ENCODE measurements at regions not wholly inside any gene's neighbourhood (a gene's known extent, or its start where the extent isn't known, plus 50 kb on each side); places are given as distances from the start of the nearest gene placed in this dataset.

- no peak overlapping the region for H3K4me3 ChIP-seq (ENCODE audit: low read depth in 2 of 2, low read length in 1 of 2)
- H3K9me3 ChIP-seq, result no peaks in the 10 kb centered on the region
- no peak for DNase-seq
- 98% methylated on average over 3 of the region's 3 CpGs for WGBS (ENCODE audit: low lambda C conversion rate)
- H3K9me2 ChIP-seq, result no peaks in the 10 kb centered on the region
- ChIA-PET POLR2A (no interaction called here), CTCF (no interaction called here)
- H3K27me3 ChIP-seq (ENCODE audit: insufficient read depth), result no peaks in the 10 kb centered on the region
- TF ChIP-seq CHD2 (IDR thresholded peaks at IDR 0.05; ENCODE audit: low read length, partially characterized antibody) (no peak), JUND (IDR thresholded peaks at IDR 0.05) (no peak), MAX (IDR thresholded peaks at IDR 0.05; ENCODE audit: low read depth) (no peak), NRF1 (IDR thresholded peaks at IDR 0.05; ENCODE audit: low read depth, low read length) (no peak), MXI1 (IDR thresholded peaks at IDR 0.05; ENCODE audit: low read depth, low read length) (no peak), SIN3A (IDR thresholded peaks at IDR 0.05; ENCODE audit: borderline replicate concordance, low read depth, low read length) (no peak), GATA2 (CRISPR knock-in tag; IDR thresholded peaks at IDR 0.05) (no peak), CTCF (IDR thresholded peaks at IDR 0.05) (no peak), PBX3 (IDR thresholded peaks at IDR 0.05) (no peak), POLR2AphosphoS5 (IDR thresholded peaks at IDR 0.05; ENCODE audit: low read depth, low read length) (no peak), TEAD4 (IDR thresholded peaks at IDR 0.05; ENCODE audit: borderline replicate concordance, insufficient read depth) (no peak), RCOR1 (IDR thresholded peaks at IDR 0.05; ENCODE audit: low read length) (no peak), RFX5 (IDR thresholded peaks at IDR 0.05; ENCODE audit: low read length) (no peak), IRF3 (IDR thresholded peaks at IDR 0.05; ENCODE audit: low read depth, low read length) (no peak)
- no peaks in the 10 kb centered on the region; a peak in 1 of 4 replicates for H3K4me1 ChIP-seq (ENCODE audit: control insufficient read depth in 1 of 2, insufficient read depth in 2 of 2, low read depth in 1 of 2, low read length in 1 of 2)
- H2AFZ ChIP-seq (ENCODE audit: low read depth), result no peak overlapping the region
- H3K36me3 ChIP-seq (replicated peaks in 1 of 2; ENCODE audit: control insufficient read depth in 1 of 2, insufficient read depth in 2 of 2, low read length in 1 of 2), result no peaks in the 10 kb centered on the region
- H3F3A ChIP-seq (replicated peaks; ENCODE audit: insufficient read depth), result no peaks in the 10 kb centered on the region
- H3K9ac ChIP-seq, result no peak overlapping the region
- no peaks in the 10 kb centered on the region for H3K79me2 ChIP-seq (ENCODE audit: insufficient read depth)
- no peaks in the 10 kb centered on the region for H4K20me1 ChIP-seq (ENCODE audit: insufficient read depth)
- H3K27ac ChIP-seq (ENCODE audit: low read depth in 2 of 2, low read length in 1 of 2), result no peak overlapping the region
- H3K4me2 ChIP-seq, result no peak overlapping the region
These were observed 123.7 kb downstream of the TOMM20 start for GRCh38 chr1:235004840-235005391.

GRCh38 chr1:235004276-235004675 is 124.4 kb downstream of the TOMM20 start:
- ChIA-PET POLR2A (no interaction called here), CTCF (no interaction called here)
- Histone ChIP-seq H3K4me3 (ENCODE audit: low read depth in 2 of 2, low read length in 1 of 2) (no peak overlapping the region), H3K9me2 (no peaks in the 10 kb centered on the region), H3K36me3 (replicated peaks in 1 of 2; ENCODE audit: control insufficient read depth in 1 of 2, insufficient read depth in 2 of 2, low read length in 1 of 2) (no peaks in the 10 kb centered on the region), H3K27me3 (ENCODE audit: insufficient read depth) (no peaks in the 10 kb centered on the region), H3K4me2 (no peak overlapping the region), H4K20me1 (ENCODE audit: insufficient read depth) (no peaks in the 10 kb centered on the region), H3K27ac (ENCODE audit: low read depth in 2 of 2, low read length in 1 of 2) (no peak overlapping the region), H2AFZ (ENCODE audit: low read depth) (no peak overlapping the region), H3K79me2 (ENCODE audit: insufficient read depth) (no peaks in the 10 kb centered on the region), H3F3A (replicated peaks; ENCODE audit: insufficient read depth) (no peaks in the 10 kb centered on the region), H3K9me3 (no peaks in the 10 kb centered on the region), H3K4me1 (ENCODE audit: control insufficient read depth in 1 of 2, insufficient read depth in 2 of 2, low read depth in 1 of 2, low read length in 1 of 2) (no peaks in the 10 kb centered on the region; a peak in 1 of 4 replicates), H3K9ac (no peak overlapping the region)
- 97% methylated on average over 2 of the region's 2 CpGs for WGBS (ENCODE audit: low lambda C conversion rate)
- TF ChIP-seq SMC3 (IDR thresholded peaks at IDR 0.05; ENCODE audit: low read depth, low read length) (no peak), POLR2AphosphoS5 (IDR thresholded peaks at IDR 0.05; ENCODE audit: low read depth, low read length) (no peak), SIN3A (IDR thresholded peaks at IDR 0.05; ENCODE audit: borderline replicate concordance, low read depth, low read length) (no peak), EZH2phosphoT487 (IDR thresholded peaks at IDR 0.05; ENCODE audit: borderline replicate concordance, low read depth) (no peak), CHD2 (IDR thresholded peaks at IDR 0.05; ENCODE audit: low read length, partially characterized antibody) (no peak), GATA2 (CRISPR knock-in tag; IDR thresholded peaks at IDR 0.05) (no peak), EP300 (IDR thresholded peaks at IDR 0.05; ENCODE audit: borderline replicate concordance in 1 of 2, low read depth in 1 of 2, low read length in 1 of 2) (no peak)
- DNase-seq, result no peak

All from SK-N-SH (cell line).